H9 (cell line): ENCODE measurements at regions not wholly inside any gene's neighbourhood (a gene's known extent, or its start where the extent isn't known, plus 50 kb on each side); places are given as distances from the start of the nearest gene placed in this dataset.

Experiments used
- DNase-seq: peaks from one replicate; pipeline ENCODE4 v3.0.0-alpha.2; 2017
- H2AFZ ChIP-seq: one replicate; pipeline ENCODE4 v1.6.1; 2013; ENCODE audit warnings: mild to moderate bottlenecking, low read length, control low read depth, moderate library complexity
- H2AK5ac ChIP-seq: 2 replicates; pipeline ENCODE4 v1.6.1; 2013; ENCODE audit warnings: low read length, control low read depth, mixed read lengths; ENCODE audit not compliant: insufficient read length
- H2BK120ac ChIP-seq: one replicate; pipeline ENCODE4 v1.6.1; 2013; ENCODE audit warnings: low read depth, mild to moderate bottlenecking, low read length, control low read depth, inconsistent platforms; ENCODE audit not compliant: poor library complexity, severe bottlenecking
- H2BK12ac ChIP-seq: 2 replicates; pipeline ENCODE4 v1.6.1; 2013; ENCODE audit warnings: low read length, control low read depth, mixed read lengths, low read depth; ENCODE audit not compliant: insufficient read length
- H2BK15ac ChIP-seq: 2 replicates; pipeline ENCODE4 v1.6.1; 2013; ENCODE audit warnings: low read depth, low read length, control low read depth
- H2BK20ac ChIP-seq: one replicate; pipeline ENCODE4 v1.6.1; 2013; ENCODE audit warnings: low read depth, mild to moderate bottlenecking, low read length, control low read depth, inconsistent platforms; ENCODE audit not compliant: poor library complexity, severe bottlenecking
- H2BK5ac ChIP-seq: 2 replicates; pipeline ENCODE4 v1.6.1; 2013; ENCODE audit warnings: low read length, control low read depth, mixed read lengths; ENCODE audit not compliant: insufficient read length
- H3K14ac ChIP-seq: 2 replicates; pipeline ENCODE4 v1.6.1; 2013; ENCODE audit warnings: low read length, control low read depth; ENCODE audit not compliant: insufficient read depth
- H3K18ac ChIP-seq: 2 replicates; pipeline ENCODE4 v1.6.1; 2013; ENCODE audit warnings: low read depth, mild to moderate bottlenecking, mixed read lengths, low read length, control low read depth; ENCODE audit not compliant: insufficient read length
- H3K23ac ChIP-seq: 2 replicates; pipeline ENCODE4 v1.6.1; 2013; ENCODE audit warnings: low read length, control low read depth, mixed read lengths, low read depth; ENCODE audit not compliant: insufficient read length
- H3K23me2 ChIP-seq: 2 replicates; pipeline ENCODE4 v1.6.1; 2013; ENCODE audit warnings: low read depth, mild to moderate bottlenecking, mixed read lengths, low read length, control low read depth; ENCODE audit not compliant: insufficient read length, poor library complexity, severe bottlenecking
- H3K27ac ChIP-seq: 2 replicates; pipeline ENCODE4 v1.5.1; 2013; ENCODE audit warnings: low read length, control low read depth, mixed read lengths, low read depth; ENCODE audit not compliant: insufficient read length
- H3K27me3 ChIP-seq: 2 replicates; pipeline ENCODE4 v1.6.1; 2013; ENCODE audit warnings: low read length, control low read depth, inconsistent platforms; ENCODE audit not compliant: insufficient read depth
- H3K4ac ChIP-seq: 2 replicates; pipeline ENCODE4 v1.6.1; 2013; ENCODE audit warnings: low read depth, mild to moderate bottlenecking, control low read depth, inconsistent platforms, low read length, moderate library complexity
- H3K4me1 ChIP-seq: 2 replicates; pipeline ENCODE4 v1.6.1; 2013; ENCODE audit warnings: low read length, control low read depth, inconsistent platforms; ENCODE audit not compliant: insufficient read depth
- H3K4me2 ChIP-seq: 2 replicates; pipeline ENCODE4 v1.6.1; 2013; ENCODE audit warnings: low read length, control low read depth, mixed read lengths; ENCODE audit not compliant: insufficient read length, insufficient read depth
- H3K56ac ChIP-seq: 2 replicates; pipeline ENCODE4 v1.6.1; 2013; ENCODE audit warnings: low read depth, mild to moderate bottlenecking, mixed read lengths, low read length, control low read depth; ENCODE audit not compliant: insufficient read length
- H3K79me1 ChIP-seq: 2 replicates; pipeline ENCODE4 v1.6.1; 2013; ENCODE audit warnings: low read depth, mild to moderate bottlenecking, moderate library complexity, low read length, control low read depth, inconsistent platforms; ENCODE audit not compliant: insufficient read depth, poor library complexity, severe bottlenecking
- H3K79me2 ChIP-seq: 2 replicates; pipeline ENCODE4 v1.6.1; 2013; ENCODE audit warnings: low read length, control low read depth, inconsistent platforms; ENCODE audit not compliant: insufficient read depth
- H3K9ac ChIP-seq: 2 replicates; pipeline ENCODE4 v1.6.1; 2013; ENCODE audit warnings: low read length, control low read depth, mixed read lengths; ENCODE audit not compliant: insufficient read length; ENCODE audit errors: extremely low read depth
- H3K9me3 ChIP-seq: one replicate; pipeline ENCODE4 v1.6.1; 2013; ENCODE audit warnings: low read depth, low read length, inconsistent platforms; ENCODE audit not compliant: control insufficient read depth
- H3T11ph ChIP-seq: one replicate; pipeline ENCODE4 v1.6.1; 2013; ENCODE audit warnings: mild to moderate bottlenecking, low read length, control low read depth, inconsistent platforms
- H4K20me1 ChIP-seq: one replicate; pipeline ENCODE4 v1.6.1; 2013; ENCODE audit not compliant: control insufficient read depth, insufficient read length, insufficient read depth
- H4K5ac ChIP-seq: 2 replicates; pipeline ENCODE4 v1.6.1; 2013; ENCODE audit warnings: low read depth, mild to moderate bottlenecking, mixed read lengths, low read length, control low read depth; ENCODE audit not compliant: insufficient read length
- H4K8ac ChIP-seq: replicated peaks from 2 replicates; pipeline ENCODE4 v1.6.1; 2013; ENCODE audit warnings: low read length, control low read depth, mixed read lengths, low read depth; ENCODE audit not compliant: insufficient read length
- H4K91ac ChIP-seq: 2 replicates; pipeline ENCODE4 v1.6.1; 2013; ENCODE audit warnings: low read depth, mild to moderate bottlenecking, moderate library complexity, mixed read lengths, low read length, control low read depth; ENCODE audit not compliant: insufficient read length
- H3K27ac Mint-ChIP-seq, 3 experiments: 2 replicates in 2 of 3; 3 replicates in 1 of 3; pipeline ENCODE4 v1.8.0; 2020 to 2021; ENCODE audit warnings: mixed read lengths in 3 of 3, mild to moderate bottlenecking in 1 of 3, moderate library complexity in 1 of 3
- H3K27me3 Mint-ChIP-seq: 2 replicates; pipeline ENCODE4 v1.8.0; 2021; ENCODE audit warnings: low read depth, mild to moderate bottlenecking, moderate library complexity, mixed read lengths
- H3K36me3 Mint-ChIP-seq, 3 experiments: 2 replicates in 2 of 3; 3 replicates in 1 of 3; pipeline ENCODE4 v1.8.0; 2020 to 2021; ENCODE audit warnings: low read depth in 3 of 3, mixed read lengths in 3 of 3; ENCODE audit not compliant: insufficient read depth in 1 of 3
- H3K4me1 Mint-ChIP-seq, 2 experiments: 2 replicates each; pipeline ENCODE4 v1.8.0; 2020; ENCODE audit warnings: mixed read lengths in 2 of 2
- H3K4me3 Mint-ChIP-seq, 2 experiments: 2 replicates in 1 of 2; 3 replicates in 1 of 2; pipeline ENCODE4 v1.8.0; 2020 to 2021; ENCODE audit warnings: mild to moderate bottlenecking in 2 of 2, mixed read lengths in 2 of 2, moderate library complexity in 1 of 2
- H3K9me3 Mint-ChIP-seq, 2 experiments: 2 replicates in 1 of 2; 3 replicates in 1 of 2; pipeline ENCODE4 v1.8.0; 2020; ENCODE audit warnings: mild to moderate bottlenecking in 2 of 2, mixed read lengths in 2 of 2, moderate library complexity in 1 of 2
- WGBS: extraction: QIAGEN DNeasy Blood & Tissue Kit; methylation state at CpG from one replicate; pipeline ENCODE4 v1.1.7; 2013; ENCODE audit warnings: missing lambda C conversion rate, low lambda C conversion rate, mixed read lengths; ENCODE audit not compliant: insufficient read length; ENCODE audit errors: extremely low coverage; 5-methylcytosine and 5-hydroxymethylcytosine counted together
- TF ChIP-seq, protein P1 (sequence below): fragments of 200-600 bp; sonication (generic); conservative IDR thresholded peaks from 3 replicates; pipeline ENCODE4 v1.8.0; 2021; ENCODE audit warnings: antibody characterized with exemption, mild to moderate bottlenecking

DNA sequence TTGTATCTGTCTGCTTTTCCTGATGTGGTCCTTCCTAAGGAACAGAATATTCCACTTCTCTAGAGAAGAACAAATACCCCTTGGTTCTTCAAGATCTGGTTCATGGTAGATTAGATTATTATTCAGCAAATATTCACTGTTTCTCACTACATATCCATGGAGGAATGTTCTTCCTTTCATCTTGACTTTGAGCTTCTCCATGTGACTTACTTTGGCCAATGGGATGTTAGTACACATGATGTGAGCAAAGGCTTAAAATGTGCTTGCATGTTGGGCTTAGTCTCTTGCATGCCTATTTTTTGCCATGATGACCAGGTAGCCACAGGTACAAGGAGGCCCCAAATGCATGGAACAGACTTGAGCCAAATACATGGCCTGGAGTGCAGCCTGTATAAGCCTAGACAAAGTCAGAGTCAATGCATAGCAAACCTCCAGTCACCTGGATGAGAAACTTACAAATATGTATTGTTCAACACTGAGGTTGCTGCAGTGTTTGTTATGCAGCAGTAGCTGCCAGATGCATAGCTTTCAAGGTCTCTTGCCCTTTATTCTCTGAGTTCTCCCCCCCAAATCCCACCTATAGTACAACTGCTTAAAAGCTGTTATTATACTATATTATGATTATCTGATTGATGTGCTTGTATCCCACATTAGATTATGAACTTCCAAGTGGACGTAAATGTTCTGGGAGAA lies 50.0 kb upstream of the CHD6 start:
- no peak overlapping the region for H3K27ac ChIP-seq
- no peaks in the 10 kb centered on the region for H3K23me2 ChIP-seq
- no peaks in the 10 kb centered on the region for H3K79me1 ChIP-seq
- H2BK20ac ChIP-seq = no peak overlapping the region
- H3K9me3 Mint-ChIP-seq = no peaks in the 10 kb centered on the region; a peak in 1 of 5 replicates
- peaks cover 15 to 18% of the 10 kb centered on the region in 2 experiments for H3K4me1 Mint-ChIP-seq
- H3K18ac ChIP-seq = no peak overlapping the region
- no peak overlapping the region for H3T11ph ChIP-seq
- no peaks in the 10 kb centered on the region; the same call in 1 of the 2 replicates for H3K79me2 ChIP-seq
- no peak overlapping the region for H4K5ac ChIP-seq
- H3K9ac ChIP-seq = no peak overlapping the region
- no peak overlapping the region for H3K56ac ChIP-seq
- no peak overlapping the region for H2AK5ac ChIP-seq
- no peak overlapping the region for H3K4ac ChIP-seq
- no peak overlapping the region for H4K91ac ChIP-seq
- no peak overlapping the region for H3K4me2 ChIP-seq
- no peak overlapping the region for H4K8ac ChIP-seq
- no peak overlapping the region for H2BK12ac ChIP-seq
- H3K27ac Mint-ChIP-seq = no peak overlapping the region
- H2BK15ac ChIP-seq = no peak overlapping the region
- H2BK120ac ChIP-seq = no peak overlapping the region
- H3K4me3 Mint-ChIP-seq = no peak overlapping the region
- H2BK5ac ChIP-seq = no peak overlapping the region
- H2AFZ ChIP-seq = no peak overlapping the region
- no CpG with 5 or more reads among the region's 1 CpG for WGBS
- no peaks in the 10 kb centered on the region; a peak in 1 of 7 replicates for H3K36me3 Mint-ChIP-seq
- no peaks in the 10 kb centered on the region for H3K9me3 ChIP-seq
- no peak for DNase-seq
- no peak overlapping the region for H3K23ac ChIP-seq
- H3K27me3 Mint-ChIP-seq = peaks cover 3% of the 10 kb centered on the region
- TF ChIP-seq, protein P1, sequence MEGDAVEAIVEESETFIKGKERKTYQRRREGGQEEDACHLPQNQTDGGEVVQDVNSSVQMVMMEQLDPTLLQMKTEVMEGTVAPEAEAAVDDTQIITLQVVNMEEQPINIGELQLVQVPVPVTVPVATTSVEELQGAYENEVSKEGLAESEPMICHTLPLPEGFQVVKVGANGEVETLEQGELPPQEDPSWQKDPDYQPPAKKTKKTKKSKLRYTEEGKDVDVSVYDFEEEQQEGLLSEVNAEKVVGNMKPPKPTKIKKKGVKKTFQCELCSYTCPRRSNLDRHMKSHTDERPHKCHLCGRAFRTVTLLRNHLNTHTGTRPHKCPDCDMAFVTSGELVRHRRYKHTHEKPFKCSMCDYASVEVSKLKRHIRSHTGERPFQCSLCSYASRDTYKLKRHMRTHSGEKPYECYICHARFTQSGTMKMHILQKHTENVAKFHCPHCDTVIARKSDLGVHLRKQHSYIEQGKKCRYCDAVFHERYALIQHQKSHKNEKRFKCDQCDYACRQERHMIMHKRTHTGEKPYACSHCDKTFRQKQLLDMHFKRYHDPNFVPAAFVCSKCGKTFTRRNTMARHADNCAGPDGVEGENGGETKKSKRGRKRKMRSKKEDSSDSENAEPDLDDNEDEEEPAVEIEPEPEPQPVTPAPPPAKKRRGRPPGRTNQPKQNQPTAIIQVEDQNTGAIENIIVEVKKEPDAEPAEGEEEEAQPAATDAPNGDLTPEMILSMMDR = no peak
- no peaks in the 10 kb centered on the region for H4K20me1 ChIP-seq
- no peak overlapping the region for H3K14ac ChIP-seq
- no peaks in the 10 kb centered on the region; the same call in 1 of the 2 replicates for H3K27me3 ChIP-seq
- H3K4me1 ChIP-seq = no peaks in the 10 kb centered on the region
